Uterus (tissue), 2 donors: ENCODE measurements at regions not wholly inside any gene's neighbourhood (a gene's known extent, or its start where the extent isn't known, plus 50 kb on each side); places are given as distances from the start of the nearest gene placed in this dataset.

ENCODE experiments used
- POLR2A ChIP-seq, 2 donors: fragments of 450-650 bp; IDR thresholded peaks; one replicate each; pipeline ENCODE4 v1.6.1; 2016; ENCODE audit warnings: antibody characterized with exemption in 2 of 2, mild to moderate bottlenecking in 1 of 2, moderate library complexity in 1 of 2
- TF ChIP-seq, protein P1 (sequence below), 4 experiments: fragments of 200-600 bp in 2 of 4; fragments of 450-650 bp in 2 of 4; sonication (generic) in 2 of 4; IDR thresholded peaks; one replicate each; pipeline ENCODE4 v1.5.1; 2016 to 2019; ENCODE audit warnings: antibody characterized with exemption in 4 of 4, mild to moderate bottlenecking in 2 of 4, moderate library complexity in 1 of 4

DNA sequence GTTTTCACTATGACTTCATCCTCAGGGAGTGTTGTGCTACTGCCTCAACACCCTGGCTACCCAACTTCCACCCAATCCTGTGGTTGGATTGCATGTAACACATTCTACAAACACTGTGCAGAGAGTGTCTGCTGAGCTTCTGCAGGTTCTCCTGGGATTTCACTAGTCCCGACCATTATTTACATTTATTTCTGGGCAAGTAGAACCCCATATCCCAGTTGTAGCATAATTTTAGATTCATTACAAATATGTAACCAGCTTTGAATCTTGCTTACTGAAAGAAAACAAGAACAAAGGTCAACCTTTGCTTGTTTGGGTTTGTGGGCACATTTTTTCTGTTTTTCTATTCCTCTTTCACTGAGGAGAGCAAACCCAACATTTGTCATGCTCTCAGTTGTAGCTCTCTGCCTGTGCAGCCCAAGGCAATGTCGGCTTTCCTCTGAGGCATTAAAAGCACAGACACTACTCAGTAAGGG is 2036.1 kb upstream of the LRRTM1 start:
- TF ChIP-seq, protein P1, sequence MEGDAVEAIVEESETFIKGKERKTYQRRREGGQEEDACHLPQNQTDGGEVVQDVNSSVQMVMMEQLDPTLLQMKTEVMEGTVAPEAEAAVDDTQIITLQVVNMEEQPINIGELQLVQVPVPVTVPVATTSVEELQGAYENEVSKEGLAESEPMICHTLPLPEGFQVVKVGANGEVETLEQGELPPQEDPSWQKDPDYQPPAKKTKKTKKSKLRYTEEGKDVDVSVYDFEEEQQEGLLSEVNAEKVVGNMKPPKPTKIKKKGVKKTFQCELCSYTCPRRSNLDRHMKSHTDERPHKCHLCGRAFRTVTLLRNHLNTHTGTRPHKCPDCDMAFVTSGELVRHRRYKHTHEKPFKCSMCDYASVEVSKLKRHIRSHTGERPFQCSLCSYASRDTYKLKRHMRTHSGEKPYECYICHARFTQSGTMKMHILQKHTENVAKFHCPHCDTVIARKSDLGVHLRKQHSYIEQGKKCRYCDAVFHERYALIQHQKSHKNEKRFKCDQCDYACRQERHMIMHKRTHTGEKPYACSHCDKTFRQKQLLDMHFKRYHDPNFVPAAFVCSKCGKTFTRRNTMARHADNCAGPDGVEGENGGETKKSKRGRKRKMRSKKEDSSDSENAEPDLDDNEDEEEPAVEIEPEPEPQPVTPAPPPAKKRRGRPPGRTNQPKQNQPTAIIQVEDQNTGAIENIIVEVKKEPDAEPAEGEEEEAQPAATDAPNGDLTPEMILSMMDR (IDR thresholded peaks at IDR 0.05) = no peak
- no peak for TF ChIP-seq POLR2A (IDR thresholded peaks at IDR 0.05)
